ENCODE measurements at regions not wholly inside any gene's neighbourhood (a gene's known extent, or its start where the extent isn't known, plus 50 kb on each side); places are given as distances from the start of the nearest gene placed in this dataset.

DNA sequence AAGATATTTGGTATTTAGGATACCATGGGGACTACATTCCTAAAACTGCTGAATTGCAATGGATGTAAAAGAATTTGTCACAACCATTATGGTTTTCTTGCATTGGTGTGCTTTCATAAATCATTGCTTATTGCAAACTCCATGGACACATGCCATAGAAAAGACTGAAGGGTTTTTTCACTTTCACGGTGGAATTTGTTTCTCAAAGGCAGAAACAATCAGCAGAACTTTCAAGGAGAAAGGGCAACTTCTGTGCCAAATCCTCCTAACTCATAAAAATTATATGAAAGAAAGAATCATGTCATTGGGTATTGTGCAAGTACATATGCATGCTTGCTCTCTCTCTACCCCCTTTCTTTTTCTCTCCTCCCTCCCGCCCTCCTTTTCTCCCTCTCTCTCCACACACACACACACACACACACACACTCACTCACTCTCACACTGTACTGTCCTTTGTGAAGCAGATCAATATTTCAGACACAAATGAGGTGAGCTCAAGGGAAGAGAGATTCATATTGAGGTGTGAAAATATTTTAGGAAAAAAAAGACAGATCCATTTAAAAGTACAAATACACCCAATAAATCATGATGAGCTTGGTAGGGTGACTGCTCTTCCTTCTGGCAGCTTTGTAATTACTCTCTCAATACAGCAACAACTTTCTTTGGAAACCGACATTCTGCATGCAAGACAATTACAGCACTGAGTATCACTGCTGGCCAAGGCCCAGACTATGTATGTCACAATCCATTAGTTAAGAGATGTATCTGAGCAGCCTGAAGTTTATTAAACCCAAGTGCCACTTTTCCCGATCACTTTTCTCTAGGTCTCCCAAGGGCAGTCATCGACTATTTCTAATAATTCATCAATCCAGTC lies 492.6 kb downstream of the TUSC7 start:
- no peak for DNase-seq

DNA sequence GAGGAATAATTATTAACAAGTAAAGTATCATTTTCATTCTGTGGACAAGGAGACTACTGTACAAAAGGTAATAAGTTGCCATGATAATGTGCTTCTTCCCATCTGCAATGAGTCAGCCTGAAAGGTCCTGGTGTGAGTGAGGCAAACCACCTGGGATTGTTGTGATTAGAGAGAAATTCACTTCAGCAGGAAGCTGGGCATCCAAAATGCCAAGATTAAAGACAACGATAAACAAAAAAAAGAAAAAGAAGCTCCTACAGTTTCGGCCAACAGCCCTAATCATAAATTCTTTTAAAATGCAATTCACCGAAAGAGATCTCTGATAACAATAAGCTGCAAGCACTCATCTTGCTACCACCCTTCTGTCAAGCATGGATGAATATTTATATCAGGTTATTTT lies 507.8 kb downstream of the TUSC7 start:
- no peak for DNase-seq

DNA sequence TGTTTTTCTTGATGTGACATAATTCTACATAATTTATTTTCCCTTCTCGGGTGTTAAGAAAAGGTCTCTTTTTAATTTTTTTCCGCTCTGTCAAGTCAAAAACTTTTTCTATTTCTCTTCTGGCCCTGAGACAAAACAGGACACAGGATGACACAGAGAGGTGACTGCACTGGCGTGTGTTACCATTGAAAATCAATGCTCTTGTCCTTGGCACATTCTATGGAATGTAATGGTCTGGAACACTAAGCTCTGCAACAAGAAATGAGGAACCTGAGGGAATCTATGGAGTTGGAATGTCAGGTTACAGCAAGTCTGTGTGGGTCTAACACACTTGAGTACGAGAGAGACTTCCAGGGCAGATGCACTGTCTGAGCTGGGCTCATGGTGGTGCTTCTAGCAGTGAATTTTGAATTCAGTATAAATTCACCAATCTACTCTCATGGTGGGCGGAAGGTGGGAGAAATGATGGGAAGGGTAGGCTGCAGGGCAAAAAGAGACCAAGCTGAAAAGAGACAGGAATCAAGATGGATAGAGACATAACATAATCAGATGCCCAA lies 508.3 kb downstream of the TUSC7 start:
- peak; percentile 40 for DNase-seq

- no peak for DNase-seq
Observed at GRCh38 chr3:117218641-117219048, 509.1 kb downstream of the TUSC7 start.

- DNase-seq: no peak
Observed at GRCh38 chr3:117219296-117219695, 509.7 kb downstream of the TUSC7 start.

DNA sequence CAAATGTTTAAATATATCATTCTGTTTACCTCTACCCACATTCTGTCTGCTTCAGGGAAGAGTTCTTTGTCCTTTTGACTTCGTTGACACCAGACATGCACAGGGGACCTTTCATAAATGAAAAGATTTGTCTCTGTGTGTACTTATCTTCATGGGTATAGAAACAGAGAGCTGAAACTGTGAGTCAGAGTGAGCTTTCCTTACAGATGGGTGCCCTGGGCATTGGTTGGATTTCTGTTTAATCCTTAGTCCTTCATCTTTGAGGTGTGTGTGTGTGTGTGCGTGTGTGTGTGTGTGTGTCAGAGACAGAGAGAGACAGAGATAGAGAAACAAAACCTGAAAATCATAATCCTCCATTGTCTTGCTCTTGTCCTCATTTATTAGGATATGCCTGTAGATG lies 517.4 kb downstream of the TUSC7 start:
- no peak for DNase-seq

DNA sequence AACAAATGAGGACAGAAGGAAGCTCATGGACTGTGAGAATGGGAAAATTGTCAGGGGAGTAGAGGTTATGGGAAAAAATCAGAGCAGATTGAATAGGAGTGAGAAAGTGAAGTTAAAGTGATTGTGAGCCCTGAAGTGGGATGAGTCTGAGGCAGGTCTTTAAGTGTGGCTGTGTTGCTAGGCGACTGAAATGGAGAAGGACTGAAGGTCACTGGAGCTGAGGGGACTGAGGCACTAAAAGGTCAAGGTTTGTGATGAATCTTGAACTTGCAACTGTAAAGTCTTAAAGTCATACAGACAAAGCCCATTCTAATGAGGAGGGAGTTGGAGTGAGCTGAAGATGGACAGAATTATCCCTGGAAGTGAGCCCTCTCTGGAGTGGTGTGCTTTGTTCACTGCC lies 518.9 kb downstream of the TUSC7 start:
- DNase-seq: no peak

- no peak for DNase-seq
Observed at GRCh38 chr3:117230924-117231323, 521.3 kb downstream of the TUSC7 start.

DNA sequence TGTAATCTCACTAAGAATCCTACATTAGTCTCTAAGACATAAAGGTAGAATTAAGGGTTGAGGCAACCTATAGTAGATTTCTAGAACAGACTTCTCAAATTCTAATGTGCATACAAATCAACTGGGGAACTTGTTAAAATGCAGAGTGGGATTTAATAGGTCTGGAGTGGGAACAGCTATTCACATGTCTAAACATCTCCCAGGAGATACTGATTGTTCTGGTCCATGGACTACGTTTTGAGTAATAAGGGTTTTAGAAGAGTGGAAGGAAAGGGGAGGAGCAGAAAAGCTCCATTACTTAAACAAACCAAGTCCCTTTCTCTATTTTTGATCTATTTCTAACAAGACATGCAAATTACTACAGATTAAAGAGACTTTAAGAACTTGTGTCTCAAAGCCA lies 524.8 kb downstream of the TUSC7 start:
- no peak for DNase-seq

GRCh38 chr3:117235304-117235703 lies 525.7 kb downstream of the TUSC7 start:
- DNase-seq: no peak

DNA sequence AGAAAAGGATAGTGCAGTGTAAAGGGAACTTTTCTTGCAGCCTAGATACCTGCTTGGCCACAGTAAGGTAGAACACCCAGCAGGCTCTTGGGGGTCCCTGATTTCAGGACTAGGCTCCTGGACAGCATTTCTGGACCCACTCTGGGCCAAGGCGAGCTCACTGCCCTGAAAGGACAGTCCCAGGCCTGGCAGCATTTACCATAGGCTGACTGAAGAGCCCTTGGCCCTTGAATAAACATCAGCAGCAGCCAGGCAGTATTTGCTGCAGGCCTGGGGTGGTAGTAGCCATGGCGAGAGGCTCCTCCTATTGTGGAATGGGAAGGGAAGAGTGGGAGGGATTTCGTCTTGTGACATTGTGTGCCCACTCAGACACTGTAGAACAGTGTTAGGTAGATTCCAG lies 529.2 kb downstream of the TUSC7 start:
- DNase-seq: peak; percentile 61

- DNase-seq: no peak
Observed at GRCh38 chr3:117243657-117244056, 534.1 kb downstream of the TUSC7 start.

DNA sequence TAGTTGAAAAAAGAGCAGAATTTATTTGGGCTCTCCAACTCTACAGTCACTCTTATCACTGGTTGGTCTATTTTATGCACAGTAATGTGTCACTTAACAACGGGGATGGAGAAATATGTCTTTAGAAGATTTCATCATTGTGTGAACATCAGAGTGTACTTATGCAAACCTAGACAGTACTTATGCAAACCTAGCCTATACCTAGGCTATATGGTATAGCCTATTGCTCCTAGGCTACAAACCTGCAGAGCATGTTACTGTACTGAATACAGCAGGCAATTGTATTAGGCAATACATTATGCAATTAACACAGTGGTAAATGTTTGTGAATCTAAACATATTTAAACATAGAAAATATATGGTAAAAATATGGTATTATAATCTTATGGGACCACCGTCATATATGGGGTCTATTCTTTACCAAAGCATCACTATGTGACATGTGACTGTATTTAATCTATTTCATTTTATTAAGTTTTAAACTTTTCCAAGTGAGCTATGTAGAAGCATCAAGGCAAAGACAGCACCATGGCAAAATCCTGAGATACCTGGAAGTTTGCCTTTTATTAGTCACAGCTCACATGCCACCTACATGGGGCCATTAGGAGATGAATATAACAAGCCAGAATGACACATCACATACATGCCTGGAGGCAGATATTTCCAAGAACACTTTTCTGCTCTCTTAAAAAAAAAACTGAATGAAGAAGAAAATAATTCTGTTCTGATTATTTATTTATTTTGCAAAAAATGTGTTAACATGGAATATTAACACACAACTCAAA lies 537.4 kb downstream of the TUSC7 start:
- no peak for DNase-seq

DNA sequence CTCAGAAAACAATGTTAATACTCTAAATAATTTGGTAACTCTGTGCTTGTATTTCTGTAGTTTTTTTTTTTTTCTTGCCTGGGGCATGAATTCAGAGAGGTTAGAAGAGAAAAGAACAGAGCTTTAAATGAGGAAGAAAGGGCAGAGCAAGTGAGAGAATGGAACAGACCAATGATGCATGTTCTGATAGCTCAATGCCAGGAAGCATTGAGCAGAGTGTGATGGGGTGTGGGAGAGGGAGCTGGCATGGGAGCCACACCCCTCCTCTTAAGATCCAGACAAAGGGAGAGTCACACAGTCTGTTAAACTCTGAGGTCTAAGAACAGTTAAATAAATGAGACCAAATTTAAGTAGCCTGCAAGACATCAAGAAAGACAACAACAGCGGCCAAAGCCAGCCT lies 538.6 kb downstream of the TUSC7 start:
- no peak for DNase-seq

DNA sequence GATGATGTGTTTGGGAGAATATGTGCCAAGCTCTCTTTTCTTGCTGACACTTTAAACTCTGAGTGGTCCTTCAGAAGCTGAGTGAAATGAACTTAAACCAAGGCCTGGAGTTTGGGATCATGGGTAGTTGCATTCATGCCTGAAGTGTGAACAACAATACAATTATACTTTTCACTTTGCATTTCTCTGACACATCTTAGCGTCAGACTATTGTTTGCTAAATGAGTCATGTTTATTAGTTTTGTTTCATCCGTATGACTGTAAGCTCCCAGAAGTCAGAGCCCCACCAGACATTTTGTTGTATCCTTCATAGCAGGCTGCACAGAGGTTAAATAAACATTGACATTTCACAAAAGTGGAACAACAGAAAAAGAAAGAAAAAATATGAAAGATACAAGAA lies 542.6 kb downstream of the TUSC7 start:
- DNase-seq: no peak

DNA sequence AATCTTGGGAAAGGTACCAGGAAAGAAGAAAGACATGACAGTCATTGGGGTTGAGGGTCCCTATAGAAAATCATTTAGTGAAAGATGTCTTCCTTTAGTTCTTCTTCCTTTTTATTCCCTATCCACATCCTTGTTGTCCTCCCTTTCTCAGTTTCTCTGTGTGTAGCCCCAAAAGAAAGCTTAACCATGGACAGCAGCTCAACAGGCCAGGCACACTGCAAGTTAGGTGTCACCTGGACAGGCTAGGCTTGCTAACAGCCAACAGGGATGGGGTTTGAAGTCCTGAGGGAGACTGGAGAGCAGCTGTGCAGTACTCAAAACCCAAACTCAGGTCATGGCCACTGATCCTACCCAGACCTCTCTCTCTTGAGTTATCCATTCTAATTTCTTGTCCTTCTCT lies 543.1 kb downstream of the TUSC7 start:
- no peak for DNase-seq

GRCh38 chr3:117253636-117254035 lies 544.1 kb downstream of the TUSC7 start:
- no peak for DNase-seq

DNA sequence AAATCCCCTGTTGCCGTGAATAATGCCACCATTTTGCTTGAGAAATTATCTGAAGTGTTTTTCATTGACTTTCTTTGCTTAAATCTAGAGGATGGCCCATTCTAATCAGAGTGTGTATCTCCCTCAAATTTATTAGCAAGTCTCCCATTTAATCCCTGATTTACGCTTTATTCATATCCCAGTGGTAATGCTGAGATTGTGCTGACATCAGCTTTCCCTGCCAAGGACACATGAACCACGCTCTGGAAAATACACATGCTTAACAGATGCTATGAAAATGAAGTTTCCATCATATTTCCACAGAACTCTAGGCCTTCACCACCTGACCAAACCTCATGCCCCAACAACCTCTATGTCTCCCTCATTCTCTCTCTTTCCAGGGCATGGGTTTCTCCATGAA lies 545.4 kb downstream of the TUSC7 start:
- no peak for DNase-seq

DNA sequence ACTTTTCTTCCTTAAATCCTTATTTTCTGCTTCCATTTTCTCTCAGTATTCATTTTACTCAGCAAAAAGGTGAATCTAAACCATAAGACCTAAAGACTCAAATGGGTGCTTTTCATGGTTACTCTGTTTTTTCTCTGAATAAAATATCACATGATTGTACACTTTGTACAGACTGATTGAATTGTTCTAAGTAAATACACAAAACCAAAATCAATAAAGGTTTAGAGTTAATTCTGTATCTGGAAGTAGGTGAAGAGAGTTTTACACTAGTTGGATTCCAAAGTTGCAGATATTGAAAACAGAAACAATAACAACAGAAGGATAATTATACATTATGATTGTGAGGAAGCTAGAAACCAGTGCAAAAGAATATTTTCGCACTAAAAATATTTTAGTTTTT lies 546.2 kb downstream of the TUSC7 start:
- DNase-seq: no peak

GRCh38 chr3:117261983-117262421 lies 552.4 kb downstream of the TUSC7 start:
- DNase-seq: no peak

- no peak for DNase-seq
Observed at GRCh38 chr3:117263270-117263669, 553.7 kb downstream of the TUSC7 start.

DNA sequence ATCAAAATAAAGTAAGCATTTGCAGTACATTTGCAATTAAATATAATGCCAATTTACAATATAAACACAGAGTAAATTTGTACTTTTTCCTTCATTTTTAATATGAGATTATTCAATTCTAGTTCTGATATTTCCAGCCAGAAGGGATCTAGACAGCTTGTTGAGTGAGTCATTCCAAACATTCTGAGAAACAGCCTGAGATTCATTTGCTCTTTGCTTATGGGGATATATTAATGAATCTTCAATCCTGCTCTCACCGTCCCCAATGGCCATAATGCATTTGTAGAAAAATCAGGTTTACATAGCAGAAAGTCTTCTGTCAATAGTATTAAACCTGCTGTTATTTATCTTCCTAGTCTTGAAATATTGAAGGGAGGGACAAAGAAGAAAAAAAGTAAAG lies 554.2 kb downstream of the TUSC7 start:
- no peak for DNase-seq

- DNase-seq: no peak
Observed at GRCh38 chr3:117264204-117264994, 554.8 kb downstream of the TUSC7 start.

Data from SHP77 treated with DMSO at 0.1 percent for 48 hours (cell line).